Esophagus muscularis mucosa (tissue), 4 donors: ENCODE measurements at regions not wholly inside any gene's neighbourhood (a gene's known extent, or its start where the extent isn't known, plus 50 kb on each side); places are given as distances from the start of the nearest gene placed in this dataset.

Experiments
- DNase-seq: peaks from one replicate; pipeline ENCODE4 v3.0.0-alpha.2; 2017; ENCODE audit errors: extremely low spot score
- H3K27ac ChIP-seq, 4 donors: fragments of 200-600 bp; sonication (generic); replicated peaks in 1 of 4; 1 replicate in 3 of 4; 2 replicates in 1 of 4; pipeline ENCODE4 v1.5.1; 2016 to 2019; ENCODE audit warnings: mild to moderate bottlenecking in 1 of 4
- H3K27me3 ChIP-seq, 4 donors: fragments of 200-600 bp; sonication (generic); one replicate each; pipeline versions ENCODE4 v1.5.1 to v1.6.0; 2016 to 2019
- H3K36me3 ChIP-seq, 4 donors: fragments of 200-600 bp; sonication (generic); one replicate each; pipeline ENCODE4 v1.5.1; 2016 to 2019
- H3K4me1 ChIP-seq, 4 donors: fragments of 200-600 bp; sonication (generic); one replicate each; pipeline ENCODE4 v1.5.1; 2016 to 2019
- H3K4me3 ChIP-seq, 4 donors: fragments of 200-600 bp; sonication (generic); 1 replicate in 2 of 4; 2 replicates in 2 of 4; pipeline ENCODE4 v1.5.1; 2016 to 2019; ENCODE audit warnings: mild to moderate bottlenecking in 4 of 4, moderate library complexity in 1 of 4
- H3K9me3 ChIP-seq, 4 donors: fragments of 200-600 bp; sonication (generic); 1 replicate in 3 of 4; 2 replicates in 1 of 4; pipeline ENCODE4 v1.5.1; 2016 to 2019
- EP300 ChIP-seq: sonication (generic); formaldehyde crosslinking; IDR thresholded peaks from one replicate; pipeline ENCODE4 v1.6.1; 2017; ENCODE audit warnings: antibody characterized with exemption
- POLR2A ChIP-seq: fragments of 450-650 bp; IDR thresholded peaks from one replicate; pipeline ENCODE4 v1.6.1; 2017; ENCODE audit warnings: antibody characterized with exemption, moderate library complexity, mild to moderate bottlenecking, low read depth
- POLR2AphosphoS5 ChIP-seq, 2 donors: sonication (generic); formaldehyde crosslinking; IDR thresholded peaks; one replicate each; pipeline ENCODE4 v1.6.1; 2017; ENCODE audit warnings: antibody characterized with exemption in 2 of 2
- WGBS: methylation state at CpG from one replicate; pipeline ENCODE4 v1.1.5; 2018; 5-methylcytosine and 5-hydroxymethylcytosine counted together
- intact Hi-C: fragments of 100-400 bp; cut with DNase I; formaldehyde crosslinking; loops from one replicate; pipeline ENCODE4 v1.15.1; 2023
- TF ChIP-seq, protein P1 (sequence below), 3 experiments: fragments of 200-600 bp in 2 of 3; fragments of 450-650 bp in 1 of 3; sonication (generic) in 2 of 3; IDR thresholded peaks; one replicate each; pipeline ENCODE4 v1.5.1; 2017 to 2019; ENCODE audit warnings: antibody characterized with exemption in 3 of 3, mild to moderate bottlenecking in 2 of 3, moderate library complexity in 1 of 3

- WGBS = 65% methylated on average over 1 of the region's 1 CpG
- no peak for DNase-seq
- Histone ChIP-seq H3K4me1 (no peaks in the 10 kb centered on the region), H3K27ac (no peak overlapping the region), H3K4me3 (no peak overlapping the region), H3K27me3 (no peaks in the 10 kb centered on the region), H3K36me3 (no peaks in the 10 kb centered on the region), H3K9me3 (no peaks in the 10 kb centered on the region)
- intact Hi-C loops = no loop called here
- TF ChIP-seq EP300 = no peak
- TF ChIP-seq POLR2AphosphoS5 (IDR thresholded peaks at IDR 0.05) = no peak
- TF ChIP-seq, protein P1, sequence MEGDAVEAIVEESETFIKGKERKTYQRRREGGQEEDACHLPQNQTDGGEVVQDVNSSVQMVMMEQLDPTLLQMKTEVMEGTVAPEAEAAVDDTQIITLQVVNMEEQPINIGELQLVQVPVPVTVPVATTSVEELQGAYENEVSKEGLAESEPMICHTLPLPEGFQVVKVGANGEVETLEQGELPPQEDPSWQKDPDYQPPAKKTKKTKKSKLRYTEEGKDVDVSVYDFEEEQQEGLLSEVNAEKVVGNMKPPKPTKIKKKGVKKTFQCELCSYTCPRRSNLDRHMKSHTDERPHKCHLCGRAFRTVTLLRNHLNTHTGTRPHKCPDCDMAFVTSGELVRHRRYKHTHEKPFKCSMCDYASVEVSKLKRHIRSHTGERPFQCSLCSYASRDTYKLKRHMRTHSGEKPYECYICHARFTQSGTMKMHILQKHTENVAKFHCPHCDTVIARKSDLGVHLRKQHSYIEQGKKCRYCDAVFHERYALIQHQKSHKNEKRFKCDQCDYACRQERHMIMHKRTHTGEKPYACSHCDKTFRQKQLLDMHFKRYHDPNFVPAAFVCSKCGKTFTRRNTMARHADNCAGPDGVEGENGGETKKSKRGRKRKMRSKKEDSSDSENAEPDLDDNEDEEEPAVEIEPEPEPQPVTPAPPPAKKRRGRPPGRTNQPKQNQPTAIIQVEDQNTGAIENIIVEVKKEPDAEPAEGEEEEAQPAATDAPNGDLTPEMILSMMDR (IDR thresholded peaks at IDR 0.05) = no peak
- TF ChIP-seq POLR2A = no peak
Measured at GRCh38 chr4:58767598-58767997, 1657.4 kb upstream of the IGFBP7 start.

- Histone ChIP-seq H3K27ac (no peak overlapping the region), H3K36me3 (no peaks in the 10 kb centered on the region), H3K4me3 (no peak overlapping the region), H3K4me1 (no peaks in the 10 kb centered on the region), H3K27me3 (no peaks in the 10 kb centered on the region), H3K9me3 (no peaks in the 10 kb centered on the region)
- WGBS = 80% methylated on average over 2 of the region's 2 CpGs
- no peak for DNase-seq
- TF ChIP-seq POLR2A (no peak), POLR2AphosphoS5 (IDR thresholded peaks at IDR 0.05) (no peak), EP300 (no peak)
- TF ChIP-seq, protein P1 (IDR thresholded peaks at IDR 0.05) = no peak
- intact Hi-C loops = no loop called here
Measured at GRCh38 chr4:58766763-58767162, 1656.6 kb upstream of the IGFBP7 start.

DNA sequence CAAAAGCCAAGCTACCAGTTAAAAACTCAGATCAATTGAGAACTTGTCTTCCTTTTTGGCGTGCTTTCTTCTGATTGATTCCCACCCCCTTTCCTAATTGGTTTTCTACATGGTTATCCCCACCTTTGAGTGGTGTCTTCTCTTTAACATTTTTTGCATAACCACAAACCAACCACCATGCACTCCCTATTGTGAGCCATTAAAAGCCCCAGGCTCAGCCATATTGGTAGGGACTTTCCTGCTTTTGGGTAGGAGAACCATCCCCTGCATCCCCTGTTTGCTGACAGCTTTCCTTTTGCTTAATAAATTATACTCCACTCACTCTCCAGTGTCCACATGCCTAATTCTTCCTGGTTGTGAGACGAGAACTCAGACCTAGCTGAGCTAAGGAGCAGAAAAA lies 1651.4 kb upstream of the IGFBP7 start:
- H3K27me3 ChIP-seq = no peaks in the 10 kb centered on the region
- H3K27ac ChIP-seq = no peak overlapping the region
- WGBS = 86% methylated on average over 2 of the region's 2 CpGs
- DNase-seq = no peak
- no peaks in the 10 kb centered on the region for H3K9me3 ChIP-seq
- no peaks in the 10 kb centered on the region for H3K4me1 ChIP-seq
- intact Hi-C loops = no loop called here
- TF ChIP-seq POLR2A (no peak), EP300 (no peak)
- TF ChIP-seq, protein P1 (IDR thresholded peaks at IDR 0.05) = no peak
- H3K4me3 ChIP-seq = no peak overlapping the region
- no peaks in the 10 kb centered on the region for H3K36me3 ChIP-seq

GRCh38 chr4:58760737-58761136 lies 1650.6 kb upstream of the IGFBP7 start:
- TF ChIP-seq EP300 (no peak), POLR2AphosphoS5 (IDR thresholded peaks at IDR 0.05) (no peak), POLR2A (no peak)
- TF ChIP-seq, protein P1 (IDR thresholded peaks at IDR 0.05) = no peak
- no peak overlapping the region for H3K4me3 ChIP-seq
- no peak for DNase-seq
- H3K27me3 ChIP-seq = no peaks in the 10 kb centered on the region
- H3K4me1 ChIP-seq = no peaks in the 10 kb centered on the region
- no peaks in the 10 kb centered on the region for H3K36me3 ChIP-seq
- H3K27ac ChIP-seq = no peak overlapping the region
- intact Hi-C loops = no loop called here
- H3K9me3 ChIP-seq = no peaks in the 10 kb centered on the region

- H3K4me3 ChIP-seq = no peak overlapping the region
- TF ChIP-seq POLR2AphosphoS5 (IDR thresholded peaks at IDR 0.05) (no peak), POLR2A (no peak), EP300 (no peak)
- TF ChIP-seq, protein P1 (IDR thresholded peaks at IDR 0.05) = no peak
Measured at GRCh38 chr4:58760100-58760499, 1649.9 kb upstream of the IGFBP7 start.

More at GRCh38 chr4:58760100-58760499, 1649.9 kb upstream of the IGFBP7 start:
- Histone ChIP-seq H3K27me3 (no peaks in the 10 kb centered on the region), H3K36me3 (no peaks in the 10 kb centered on the region), H3K4me1 (no peaks in the 10 kb centered on the region), H3K9me3 (no peaks in the 10 kb centered on the region), H3K27ac (no peak overlapping the region)
- intact Hi-C loops = no loop called here
- DNase-seq = no peak
- WGBS = 80% methylated on average over 1 of the region's 1 CpG
